ENCODE measurements at regions not wholly inside any gene's neighbourhood (a gene's known extent, or its start where the extent isn't known, plus 50 kb on each side); places are given as distances from the start of the nearest gene placed in this dataset.
A peak's percentile ranks its signal among the peaks of the same experiment; 100 is the strongest.

DNA sequence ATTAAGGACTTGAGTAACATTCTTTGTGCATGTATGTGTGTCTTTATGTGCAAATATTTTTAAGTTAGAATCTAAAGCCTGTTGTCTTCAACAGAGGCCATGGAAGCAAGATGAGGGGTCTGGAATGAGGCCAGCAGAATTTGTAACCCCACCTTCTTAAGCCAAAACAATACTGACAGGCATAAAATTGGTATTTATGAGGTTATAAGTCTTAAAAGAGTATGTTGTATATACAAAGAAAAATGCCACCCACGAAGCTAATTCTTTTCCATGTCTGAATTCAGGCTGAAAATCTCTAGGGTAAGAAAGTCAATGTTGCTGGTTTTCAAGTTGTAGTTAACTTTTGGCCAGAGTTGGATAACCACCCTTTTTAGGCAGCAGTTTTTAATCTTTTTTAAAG, 86.2 kb upstream of the TMTC1 start:
- H3K27ac ChIP-seq: no peak overlapping the region
- TF ChIP-seq, protein P1, sequence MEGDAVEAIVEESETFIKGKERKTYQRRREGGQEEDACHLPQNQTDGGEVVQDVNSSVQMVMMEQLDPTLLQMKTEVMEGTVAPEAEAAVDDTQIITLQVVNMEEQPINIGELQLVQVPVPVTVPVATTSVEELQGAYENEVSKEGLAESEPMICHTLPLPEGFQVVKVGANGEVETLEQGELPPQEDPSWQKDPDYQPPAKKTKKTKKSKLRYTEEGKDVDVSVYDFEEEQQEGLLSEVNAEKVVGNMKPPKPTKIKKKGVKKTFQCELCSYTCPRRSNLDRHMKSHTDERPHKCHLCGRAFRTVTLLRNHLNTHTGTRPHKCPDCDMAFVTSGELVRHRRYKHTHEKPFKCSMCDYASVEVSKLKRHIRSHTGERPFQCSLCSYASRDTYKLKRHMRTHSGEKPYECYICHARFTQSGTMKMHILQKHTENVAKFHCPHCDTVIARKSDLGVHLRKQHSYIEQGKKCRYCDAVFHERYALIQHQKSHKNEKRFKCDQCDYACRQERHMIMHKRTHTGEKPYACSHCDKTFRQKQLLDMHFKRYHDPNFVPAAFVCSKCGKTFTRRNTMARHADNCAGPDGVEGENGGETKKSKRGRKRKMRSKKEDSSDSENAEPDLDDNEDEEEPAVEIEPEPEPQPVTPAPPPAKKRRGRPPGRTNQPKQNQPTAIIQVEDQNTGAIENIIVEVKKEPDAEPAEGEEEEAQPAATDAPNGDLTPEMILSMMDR (IDR thresholded peaks at IDR 0.05): no peak
- no peak for TF ChIP-seq EP300 (IDR thresholded peaks at IDR 0.05)
- TF ChIP-seq POLR2A (IDR thresholded peaks at IDR 0.05): no peak
- TF ChIP-seq POLR2AphosphoS5 (IDR thresholded peaks at IDR 0.05): no peak
- H3K27me3 ChIP-seq: no peaks in the 10 kb centered on the region
- H3K4me3 ChIP-seq: no peak overlapping the region
- H3K4me1 ChIP-seq: no peaks in the 10 kb centered on the region
- no peak for DNase-seq (ENCODE audit: low spot score in 2 of 2)
- H3K36me3 ChIP-seq: no peaks in the 10 kb centered on the region
- WGBS: 50% methylated on average over 1 of the region's 1 CpG
- no peaks in the 10 kb centered on the region for H3K9me3 ChIP-seq

DNA sequence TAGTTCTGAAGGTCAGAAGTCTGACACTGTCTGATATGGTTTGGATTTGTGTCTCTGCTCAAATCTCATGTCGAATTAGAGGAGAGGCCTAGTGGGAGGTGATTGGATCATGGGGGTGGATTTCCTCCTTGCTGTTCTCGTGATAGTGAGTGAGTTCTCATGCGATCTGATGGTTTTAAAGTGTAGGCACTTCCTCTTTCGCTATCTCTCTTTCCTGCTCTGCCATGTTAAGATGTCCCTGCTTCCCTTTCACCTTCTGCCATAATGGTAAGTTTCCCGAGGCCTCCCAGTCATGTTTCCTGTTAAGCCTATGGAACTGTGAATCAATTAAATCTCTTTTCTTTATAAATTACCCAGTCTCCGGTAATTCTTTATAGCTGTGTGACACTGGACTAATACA, 84.1 kb upstream of the TMTC1 start:
- Histone ChIP-seq H3K36me3 (no peaks in the 10 kb centered on the region), H3K9me3 (no peaks in the 10 kb centered on the region), H3K4me1 (no peaks in the 10 kb centered on the region), H3K27me3 (no peaks in the 10 kb centered on the region), H3K4me3 (no peak overlapping the region), H3K27ac (no peak overlapping the region)
- DNase-seq (ENCODE audit: low spot score in 2 of 2): no peak
- TF ChIP-seq, protein P1 (IDR thresholded peaks at IDR 0.05): no peak
- TF ChIP-seq POLR2AphosphoS5 (IDR thresholded peaks at IDR 0.05) (no peak), EP300 (IDR thresholded peaks at IDR 0.05) (no peak), POLR2A (IDR thresholded peaks at IDR 0.05) (no peak)
- WGBS: 92% methylated on average over 6 of the region's 6 CpGs

DNA sequence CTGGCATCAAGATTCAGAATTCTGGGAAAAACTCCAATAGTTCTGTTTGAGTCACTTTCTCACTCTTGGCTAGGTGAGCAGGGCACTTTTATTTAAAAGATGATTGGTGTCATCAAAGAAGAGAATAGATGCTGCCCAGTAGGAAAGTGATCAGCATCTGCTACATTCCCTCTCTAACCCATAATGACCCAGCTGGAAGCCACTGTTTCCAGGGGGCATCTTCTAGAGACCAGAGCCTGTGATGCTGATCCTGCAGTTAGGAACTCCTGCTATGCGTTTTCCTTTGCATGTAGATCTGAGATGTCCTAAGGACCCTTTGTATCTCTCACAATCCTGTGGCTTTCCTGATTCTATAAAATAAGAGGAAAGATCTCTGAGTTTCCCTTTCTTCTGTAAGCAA, 79.9 kb upstream of the TMTC1 start:
- H3K4me3 ChIP-seq: no peak overlapping the region
- H3K9me3 ChIP-seq: no peaks in the 10 kb centered on the region
- TF ChIP-seq EP300 (IDR thresholded peaks at IDR 0.05) (no peak), POLR2AphosphoS5 (IDR thresholded peaks at IDR 0.05) (no peak), POLR2A (IDR thresholded peaks at IDR 0.05) (no peak)
- TF ChIP-seq, protein P1 (IDR thresholded peaks at IDR 0.05): no peak
- peaks cover 10% of the 10 kb centered on the region for H3K4me1 ChIP-seq
- no peaks in the 10 kb centered on the region for H3K27me3 ChIP-seq
- WGBS: 85% methylated on average over 1 of the region's 1 CpG
- H3K36me3 ChIP-seq: no peaks in the 10 kb centered on the region
- no peak for DNase-seq (ENCODE audit: low spot score in 2 of 2)
- H3K27ac ChIP-seq: no peak overlapping the region

DNA sequence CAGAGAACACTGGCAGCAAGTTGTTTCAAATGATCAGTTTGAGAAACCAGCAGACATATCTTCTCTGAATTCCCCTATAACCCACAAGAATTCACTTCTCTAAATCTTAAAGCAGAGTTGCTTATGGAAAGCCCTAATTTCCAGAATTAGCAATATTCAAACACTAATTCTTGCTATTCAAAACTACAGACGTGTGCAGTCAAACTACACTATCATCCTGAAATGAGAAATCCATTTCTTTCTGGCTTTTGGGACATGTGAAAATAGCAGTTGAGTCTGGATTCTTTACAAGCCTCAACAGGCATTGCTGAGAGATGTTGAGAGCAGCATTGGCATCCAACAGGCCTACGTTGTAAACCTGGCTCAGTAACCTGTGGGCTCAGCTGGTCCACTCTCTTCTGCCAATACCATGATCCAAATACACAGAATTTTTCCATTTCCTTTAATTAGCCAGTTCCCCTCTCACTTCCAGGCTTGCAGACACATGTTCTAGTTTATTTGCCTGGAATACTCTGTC, 74.6 kb upstream of the TMTC1 start:
- WGBS: 22% methylated on average over 2 of the region's 2 CpGs
- Histone ChIP-seq H3K9me3 (no peaks in the 10 kb centered on the region), H3K27ac (peak overlapping the region; percentile 20), H3K4me1 (peaks cover 17% of the 10 kb centered on the region), H3K36me3 (no peaks in the 10 kb centered on the region), H3K4me3 (no peak overlapping the region), H3K27me3 (no peaks in the 10 kb centered on the region)
- TF ChIP-seq, protein P1 (IDR thresholded peaks at IDR 0.05): no peak
- no peak for TF ChIP-seq POLR2A (IDR thresholded peaks at IDR 0.05)
- TF ChIP-seq POLR2AphosphoS5 (IDR thresholded peaks at IDR 0.05): no peak
- TF ChIP-seq EP300 (IDR thresholded peaks at IDR 0.05): no peak
- no peak for DNase-seq (ENCODE audit: low spot score in 2 of 2)

DNA sequence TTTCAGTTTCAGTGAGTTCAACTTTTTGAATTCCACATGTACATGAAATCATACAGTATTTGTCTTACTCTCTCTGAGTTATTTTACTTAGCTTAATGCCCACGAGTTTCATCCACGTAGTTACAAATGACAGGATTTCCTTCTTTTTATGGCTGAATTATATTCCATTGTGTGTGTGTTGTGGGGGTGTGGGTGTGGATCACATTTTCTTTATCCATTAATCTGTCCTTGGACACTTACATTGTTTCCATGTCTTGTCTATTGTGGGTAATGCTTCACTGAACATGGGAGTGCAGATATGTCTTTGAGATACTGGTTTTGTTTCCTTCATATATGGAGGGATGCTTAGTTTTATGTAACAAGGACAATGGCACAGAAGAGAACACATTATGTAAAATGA, 63.5 kb upstream of the TMTC1 start:
- TF ChIP-seq POLR2A (IDR thresholded peaks at IDR 0.05): no peak
- TF ChIP-seq EP300 (IDR thresholded peaks at IDR 0.05): no peak
- TF ChIP-seq, protein P1 (IDR thresholded peaks at IDR 0.05): no peak
- no peak for TF ChIP-seq POLR2AphosphoS5 (IDR thresholded peaks at IDR 0.05)
- Histone ChIP-seq H3K27ac (no peak overlapping the region), H3K4me1 (no peaks in the 10 kb centered on the region), H3K4me3 (no peak overlapping the region), H3K9me3 (no peaks in the 10 kb centered on the region), H3K27me3 (no peaks in the 10 kb centered on the region), H3K36me3 (no peaks in the 10 kb centered on the region)
- no peak for DNase-seq (ENCODE audit: low spot score in 2 of 2)
- 77% methylated on average over 2 of the region's 2 CpGs for WGBS

Data from suprapubic skin (tissue), 4 donors.